PFSK-1 (cell line): ENCODE measurements at regions not wholly inside any gene's neighbourhood (a gene's known extent, or its start where the extent isn't known, plus 50 kb on each side); places are given as distances from the start of the nearest gene placed in this dataset.

Experiments used
- FOXP2 ChIP-seq: optimal IDR thresholded peaks from 2 replicates; pipeline ENCODE3; 2011; ENCODE audit warnings: borderline replicate concordance, control low read depth, inconsistent platforms; ENCODE audit not compliant: insufficient read depth; ENCODE audit errors: extremely low read length, extremely low read depth
- POLR2AphosphoS5 ChIP-seq: IDR thresholded peaks from 2 replicates; pipeline ENCODE4 v1.6.1; 2012; ENCODE audit warnings: low read depth, mild to moderate bottlenecking, control low read depth, low read length, moderate library complexity
- SIN3A ChIP-seq: IDR thresholded peaks from 2 replicates; pipeline ENCODE4 v1.6.1; 2012; ENCODE audit warnings: mild to moderate bottlenecking, low read length, moderate library complexity, borderline replicate concordance; ENCODE audit not compliant: insufficient read depth
- TAF1 ChIP-seq: IDR thresholded peaks from 2 replicates; pipeline ENCODE4 v1.6.1; 2012; ENCODE audit warnings: low read length, control low read depth, borderline replicate concordance; ENCODE audit not compliant: insufficient read depth
- TF ChIP-seq, protein P1 (sequence below), 2 experiments: IDR thresholded peaks; 2 replicates each; pipeline versions ENCODE4 v1.6.1 to v1.8.0; 2011 to 2012; ENCODE audit warnings: low read depth in 2 of 2, low read length in 2 of 2, control low read depth in 1 of 2, inconsistent platforms in 1 of 2, mild to moderate bottlenecking in 1 of 2, moderate library complexity in 1 of 2; ENCODE audit not compliant: insufficient read depth in 1 of 2

DNA sequence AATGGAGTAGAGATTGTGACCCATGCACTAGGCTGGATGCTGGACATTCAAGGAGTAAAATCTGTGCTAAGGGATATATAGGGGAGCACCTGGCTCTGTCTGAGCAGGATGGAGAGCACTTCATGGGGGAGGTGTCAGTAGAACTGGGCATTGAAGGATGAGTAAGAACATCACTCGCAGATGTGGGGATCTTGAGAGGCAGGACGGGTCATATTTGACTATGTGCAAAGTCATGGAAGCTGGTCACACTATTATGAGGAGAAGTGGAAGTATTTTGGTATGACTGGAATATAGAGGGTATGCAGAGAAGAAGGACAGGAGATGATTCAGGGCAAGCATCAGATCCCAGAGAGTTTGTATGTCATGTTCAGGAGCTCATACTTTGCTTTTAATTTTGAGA is 62.9 kb upstream of the PCDH8 start:
- TF ChIP-seq, protein P1, sequence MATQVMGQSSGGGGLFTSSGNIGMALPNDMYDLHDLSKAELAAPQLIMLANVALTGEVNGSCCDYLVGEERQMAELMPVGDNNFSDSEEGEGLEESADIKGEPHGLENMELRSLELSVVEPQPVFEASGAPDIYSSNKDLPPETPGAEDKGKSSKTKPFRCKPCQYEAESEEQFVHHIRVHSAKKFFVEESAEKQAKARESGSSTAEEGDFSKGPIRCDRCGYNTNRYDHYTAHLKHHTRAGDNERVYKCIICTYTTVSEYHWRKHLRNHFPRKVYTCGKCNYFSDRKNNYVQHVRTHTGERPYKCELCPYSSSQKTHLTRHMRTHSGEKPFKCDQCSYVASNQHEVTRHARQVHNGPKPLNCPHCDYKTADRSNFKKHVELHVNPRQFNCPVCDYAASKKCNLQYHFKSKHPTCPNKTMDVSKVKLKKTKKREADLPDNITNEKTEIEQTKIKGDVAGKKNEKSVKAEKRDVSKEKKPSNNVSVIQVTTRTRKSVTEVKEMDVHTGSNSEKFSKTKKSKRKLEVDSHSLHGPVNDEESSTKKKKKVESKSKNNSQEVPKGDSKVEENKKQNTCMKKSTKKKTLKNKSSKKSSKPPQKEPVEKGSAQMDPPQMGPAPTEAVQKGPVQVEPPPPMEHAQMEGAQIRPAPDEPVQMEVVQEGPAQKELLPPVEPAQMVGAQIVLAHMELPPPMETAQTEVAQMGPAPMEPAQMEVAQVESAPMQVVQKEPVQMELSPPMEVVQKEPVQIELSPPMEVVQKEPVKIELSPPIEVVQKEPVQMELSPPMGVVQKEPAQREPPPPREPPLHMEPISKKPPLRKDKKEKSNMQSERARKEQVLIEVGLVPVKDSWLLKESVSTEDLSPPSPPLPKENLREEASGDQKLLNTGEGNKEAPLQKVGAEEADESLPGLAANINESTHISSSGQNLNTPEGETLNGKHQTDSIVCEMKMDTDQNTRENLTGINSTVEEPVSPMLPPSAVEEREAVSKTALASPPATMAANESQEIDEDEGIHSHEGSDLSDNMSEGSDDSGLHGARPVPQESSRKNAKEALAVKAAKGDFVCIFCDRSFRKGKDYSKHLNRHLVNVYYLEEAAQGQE (IDR thresholded peaks at IDR 0.05; ENCODE audit: insufficient read depth in 1 of 2, low read depth in 2 of 2, low read length in 2 of 2), result no peak
- TF ChIP-seq SIN3A (no peak), FOXP2 (no peak), POLR2AphosphoS5 (no peak), TAF1 (no peak)
